Activated CD4-positive, alpha-beta T cell treated with anti-CD3 and anti-CD28 coated beads, Interleukin-2, amount 50 U/mL, for 48 hours (primary cell): ENCODE measurements at regions not wholly inside any gene's neighbourhood (a gene's known extent, or its start where the extent isn't known, plus 50 kb on each side); places are given as distances from the start of the nearest gene placed in this dataset.

Experiments used
- DNase-seq, 2 experiments: peaks; one replicate each; pipeline ENCODE4 v3.0.0-alpha.2; 2020

DNA sequence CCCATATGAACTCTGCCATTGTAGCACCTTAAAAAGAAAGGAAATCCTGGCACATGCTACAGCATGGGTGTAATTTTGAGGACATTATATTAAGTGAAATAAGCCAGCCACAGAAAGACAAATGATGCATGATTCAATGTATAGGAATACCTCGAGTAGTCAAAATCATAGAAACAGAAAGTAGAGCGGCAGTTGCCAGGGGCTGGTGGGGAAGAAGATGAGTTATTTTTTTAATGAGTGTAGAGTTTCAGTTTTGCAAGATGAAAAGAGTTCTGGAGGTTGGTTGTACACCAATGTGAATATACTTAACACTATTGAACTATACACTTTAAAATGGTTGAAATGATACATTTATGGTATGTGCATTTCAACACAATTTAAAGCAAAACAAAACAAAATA lies 133.0 kb downstream of the ZDHHC21 start:
- DNase-seq: peak; percentile 10 to 25

DNA sequence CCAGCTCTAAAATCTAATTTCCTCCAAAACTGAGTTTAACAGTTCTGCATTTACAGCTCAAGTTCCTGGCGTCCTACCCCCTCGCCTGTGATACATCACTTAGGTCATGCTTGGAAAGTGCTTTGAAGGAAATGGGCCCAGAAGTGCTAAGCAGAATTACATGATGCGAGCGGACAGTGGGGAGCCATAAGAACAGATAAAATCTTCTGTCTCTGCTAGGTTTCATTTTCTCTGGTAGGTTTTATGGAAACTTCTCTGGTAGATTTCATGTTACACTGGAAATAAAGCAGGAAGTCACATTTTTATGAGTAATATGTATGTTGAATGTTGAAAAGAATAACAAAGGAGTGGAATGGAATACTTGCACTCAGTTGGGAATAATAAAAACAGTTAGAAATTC lies 138.3 kb downstream of the ZDHHC21 start:
- DNase-seq: no peak

DNA sequence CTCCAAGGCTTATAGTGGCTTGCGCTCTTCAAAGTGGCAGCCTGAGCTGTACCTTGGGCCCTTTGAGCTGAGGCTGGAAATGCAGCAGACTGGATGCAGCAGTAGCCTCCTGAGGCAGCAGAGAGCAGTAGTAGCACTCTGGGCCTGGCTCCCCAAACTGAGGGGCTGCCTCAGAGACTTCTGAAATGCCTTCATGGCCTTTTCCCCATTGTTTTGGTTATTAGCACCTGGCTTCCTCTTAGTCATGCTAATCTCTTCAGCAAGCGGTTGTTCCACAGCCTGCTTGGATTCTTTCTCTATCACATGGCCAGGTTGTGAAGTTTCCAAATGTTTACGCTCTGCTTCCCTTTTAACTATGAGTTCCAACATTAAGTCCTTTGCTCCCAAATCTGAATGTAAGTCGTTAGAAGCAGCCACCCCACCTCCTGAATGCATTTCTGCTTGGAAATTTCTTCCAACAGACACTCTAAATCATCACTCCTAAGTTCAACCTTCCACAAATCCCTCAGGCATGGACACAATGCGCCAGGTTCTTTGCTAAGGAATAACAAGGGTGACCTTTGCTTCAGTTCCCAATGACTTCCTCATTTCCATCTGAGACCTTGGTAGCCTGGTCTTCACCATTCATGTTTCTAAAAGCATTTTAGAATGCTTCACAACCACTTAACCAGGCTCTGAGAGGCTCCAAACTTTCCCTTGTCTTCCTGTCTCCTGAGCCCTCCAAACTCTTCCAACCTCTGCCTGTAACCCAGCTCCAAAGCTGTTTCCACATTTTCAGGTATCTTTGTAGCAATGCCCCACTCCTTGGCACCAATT lies 145.8 kb downstream of the ZDHHC21 start:
- no peak for DNase-seq

DNA sequence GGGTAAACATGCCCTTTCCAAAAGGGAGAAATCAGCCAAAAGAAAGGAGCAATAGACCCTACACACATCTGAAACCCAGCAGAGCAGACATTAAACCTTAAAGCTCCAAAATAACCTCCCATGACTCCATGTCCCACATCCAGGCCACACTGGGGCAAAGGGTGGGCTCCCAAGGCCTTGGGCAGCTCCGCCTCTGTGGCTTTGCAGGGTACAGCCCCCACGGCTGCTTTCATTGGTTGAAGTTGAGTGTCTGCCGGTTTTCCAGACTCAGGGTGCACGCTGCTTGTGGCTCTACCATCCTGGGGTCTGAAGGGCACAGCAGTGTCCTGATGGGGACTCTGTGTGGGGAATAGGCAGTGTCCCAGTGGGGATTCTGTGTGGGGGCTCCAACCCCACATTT lies 146.5 kb downstream of the ZDHHC21 start:
- no peak for DNase-seq

DNA sequence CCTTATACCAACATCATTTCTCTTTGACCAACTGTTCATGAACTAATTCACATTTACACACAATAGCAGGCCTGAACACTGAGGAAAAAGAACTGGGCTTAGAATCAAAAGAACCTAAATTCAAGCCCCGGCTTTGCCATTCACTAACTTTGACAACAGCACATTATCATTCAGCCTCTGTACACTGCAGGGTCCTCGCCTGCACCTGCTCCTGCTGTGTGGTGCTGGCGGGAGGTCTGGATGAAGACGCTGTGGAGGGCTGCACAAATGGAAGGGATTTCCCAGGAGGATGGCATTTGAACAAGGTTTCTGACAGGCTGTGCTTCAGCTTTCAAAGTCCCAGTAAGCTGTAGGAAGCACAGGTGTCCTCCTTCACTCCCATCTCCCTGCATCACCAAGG lies 151.2 kb downstream of the ZDHHC21 start:
- no peak for DNase-seq

DNA sequence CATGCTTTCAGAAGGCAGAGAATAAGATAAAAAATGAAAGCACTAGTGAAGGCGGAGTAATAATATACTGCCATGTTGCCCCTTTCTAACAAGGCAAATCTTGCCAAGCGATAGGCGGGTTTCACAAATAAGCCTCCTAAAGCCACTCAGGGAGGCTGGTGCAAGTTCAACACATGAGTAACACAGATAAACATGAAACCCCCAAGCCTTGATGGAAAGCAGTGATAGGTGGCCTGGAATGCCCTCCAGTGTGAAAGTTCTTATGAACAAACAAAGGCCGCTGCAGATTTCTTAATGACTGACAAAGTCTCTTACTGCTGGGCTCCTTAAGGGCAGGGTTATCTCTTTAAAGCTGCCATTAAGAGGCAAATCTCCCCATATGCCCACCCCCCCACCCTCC lies 154.7 kb downstream of the ZDHHC21 start:
- DNase-seq: no peak

- no peak for DNase-seq
Observed at GRCh38 chr9:14535161-14535955, 157.9 kb downstream of the ZDHHC21 start.

DNA sequence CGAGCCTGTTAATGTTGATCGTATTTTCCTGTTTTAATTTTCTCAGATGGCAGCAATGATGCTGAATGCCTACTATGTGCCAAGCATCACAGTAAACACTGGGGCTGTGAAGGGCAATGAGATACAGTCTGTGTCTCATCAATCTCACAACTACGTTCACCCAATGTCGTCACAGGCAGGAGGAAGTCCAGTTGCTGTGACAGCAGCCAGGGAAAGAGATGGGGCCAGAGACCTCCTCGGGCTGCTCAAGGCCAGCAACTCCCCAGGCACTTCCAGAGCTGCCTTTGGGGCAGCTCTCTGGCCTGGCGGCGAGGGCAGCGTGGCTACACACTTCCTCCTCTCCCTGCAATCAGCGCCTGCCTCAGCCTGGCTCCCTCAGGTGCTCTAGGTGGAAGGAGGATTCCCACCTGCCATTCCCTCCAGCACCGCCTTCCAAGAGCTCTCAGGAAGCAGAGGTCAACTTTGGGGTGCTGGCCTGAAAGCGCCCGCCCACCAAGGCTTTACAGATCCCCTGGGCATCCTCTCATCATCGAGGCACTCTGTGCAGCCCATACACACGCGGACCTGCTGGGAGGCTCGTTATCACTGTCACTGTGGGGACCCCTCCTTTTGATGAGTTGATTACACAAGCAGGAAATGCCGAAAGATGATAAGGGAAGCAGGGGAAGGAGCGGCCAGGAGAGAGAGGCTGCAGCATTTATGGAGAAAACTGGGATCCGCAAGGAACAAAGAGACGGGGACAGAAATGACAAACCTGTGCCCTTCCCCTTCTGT lies 159.2 kb downstream of the ZDHHC21 start:
- no peak for DNase-seq

- no peak for DNase-seq
Observed at GRCh38 chr9:14532456-14533115, 160.6 kb downstream of the ZDHHC21 start.

- DNase-seq: no peak
Observed at GRCh38 chr9:14531341-14532269, 161.6 kb downstream of the ZDHHC21 start.

DNA sequence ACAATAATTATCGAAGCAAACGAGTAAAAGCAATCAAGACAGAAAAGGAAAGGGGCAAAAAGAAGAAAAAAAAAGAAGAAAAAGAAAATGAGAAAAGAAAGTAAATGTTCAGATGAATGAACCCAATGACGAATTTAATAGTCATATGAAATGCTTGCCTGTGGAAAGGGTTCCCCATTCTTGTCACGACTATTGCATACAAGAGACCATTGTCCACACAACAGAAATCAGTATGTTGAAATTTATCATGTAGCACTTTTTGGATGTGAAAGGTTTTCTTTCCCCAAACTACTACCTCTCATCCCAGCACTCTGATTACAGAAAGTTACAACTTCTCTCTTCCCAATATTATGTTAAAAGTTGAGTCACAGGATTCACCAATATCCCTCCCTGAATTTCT lies 162.4 kb downstream of the ZDHHC21 start:
- DNase-seq: no peak

GRCh38 chr9:14530366-14530765 lies 162.9 kb downstream of the ZDHHC21 start:
- no peak for DNase-seq

- DNase-seq: no peak
Observed at GRCh38 chr9:14529629-14530028, 163.6 kb downstream of the ZDHHC21 start.

GRCh38 chr9:14529054-14529453 lies 164.2 kb downstream of the ZDHHC21 start:
- DNase-seq: no peak

DNA sequence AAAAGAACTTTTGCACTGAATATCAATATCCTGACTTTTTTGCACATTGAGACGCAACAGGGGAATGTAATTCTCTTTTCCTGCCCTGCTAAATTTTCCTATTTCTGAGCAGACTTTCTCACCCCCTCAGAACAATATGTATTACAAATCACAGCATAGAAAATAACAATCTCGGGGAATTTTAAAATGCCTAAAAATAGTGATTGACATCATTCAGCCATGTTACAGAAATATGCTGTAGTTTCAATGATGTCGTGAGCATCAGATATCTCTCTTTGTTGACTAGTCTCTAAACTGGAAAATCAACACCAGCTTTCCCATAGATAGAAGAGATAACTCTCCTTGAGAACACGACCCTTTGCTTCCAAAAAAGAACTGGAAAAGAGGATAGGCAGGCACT lies 166.7 kb downstream of the ZDHHC21 start:
- no peak for DNase-seq

GRCh38 chr9:14525856-14526255 lies 167.4 kb downstream of the ZDHHC21 start:
- DNase-seq: no peak

DNA sequence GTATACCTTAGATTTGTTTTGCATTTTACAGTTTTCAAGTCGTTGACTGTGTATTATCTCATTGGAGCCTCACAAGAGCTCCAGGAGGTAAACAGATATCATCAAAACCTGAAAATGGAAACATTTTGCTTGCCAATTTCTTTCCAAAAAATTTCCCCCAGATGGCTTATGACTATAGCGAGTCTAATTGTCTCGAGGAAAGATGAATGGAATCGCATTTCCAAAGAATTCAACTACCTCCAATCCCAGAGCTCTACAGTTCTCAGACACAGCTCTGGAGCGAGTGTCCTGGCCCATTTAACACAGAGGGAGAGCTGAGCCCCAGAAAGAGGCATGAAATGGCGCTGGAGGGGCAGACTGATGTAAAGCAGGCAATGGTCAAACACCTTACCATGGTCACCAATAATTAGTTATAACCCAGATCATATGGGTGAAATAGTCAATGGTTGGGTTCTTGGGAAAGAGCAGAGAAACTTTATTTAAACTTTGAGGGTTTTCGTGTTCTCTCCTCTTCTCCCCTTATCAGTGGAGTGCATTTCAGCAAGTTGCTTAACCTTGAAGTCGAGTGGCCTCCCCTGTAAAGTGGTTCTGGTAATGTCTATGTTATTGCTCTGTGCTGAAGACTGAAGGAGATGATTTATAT lies 168.2 kb downstream of the ZDHHC21 start:
- DNase-seq: no peak

GRCh38 chr9:14523545-14523944 lies 169.7 kb downstream of the ZDHHC21 start:
- DNase-seq: no peak

- no peak for DNase-seq
Observed at GRCh38 chr9:14522627-14523379, 170.4 kb downstream of the ZDHHC21 start.

DNA sequence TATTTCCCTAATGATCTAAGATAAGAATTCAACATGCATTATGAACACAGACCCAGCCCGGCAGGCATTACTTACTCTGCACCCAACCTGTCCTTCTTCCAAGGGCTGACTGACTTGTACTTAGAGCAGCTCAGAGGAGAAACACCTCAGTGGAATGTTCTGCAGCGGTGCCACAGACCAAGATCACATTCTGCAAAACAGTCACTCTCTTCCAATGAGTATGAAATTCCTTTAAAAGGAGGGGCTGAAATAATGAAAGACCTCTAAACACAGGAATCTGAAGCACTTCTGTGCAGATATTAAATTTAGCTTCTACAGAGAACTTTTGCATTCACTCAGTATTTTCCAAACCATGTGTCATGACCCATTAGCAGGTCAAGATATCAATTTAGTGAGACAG lies 172.9 kb downstream of the ZDHHC21 start:
- no peak for DNase-seq
